ENCODE measurements at regions not wholly inside any gene's neighbourhood (a gene's known extent, or its start where the extent isn't known, plus 50 kb on each side); places are given as distances from the start of the nearest gene placed in this dataset.

- Histone ChIP-seq H3K4me1 (ENCODE audit: control insufficient read depth in 5 of 5, insufficient read depth in 5 of 5, low read length in 5 of 5) (peaks cover 0 to 6% (median 0%) of the 10 kb centered on the region in 5 donors), H3K36me3 (ENCODE audit: control insufficient read depth in 4 of 4, insufficient read depth in 4 of 4, low read length in 4 of 4) (no peaks in the 10 kb centered on the region), H3K9me3 (ENCODE audit: control insufficient read depth in 4 of 4, insufficient read depth in 3 of 4, low read length in 3 of 4) (peaks cover 0 to 3% (median 0%) of the 10 kb centered on the region in 4 donors), H3K9ac (ENCODE audit: insufficient read depth in 1 of 2, low read length in 2 of 2) (no peak overlapping the region), H3K27ac (ENCODE audit: low read depth in 1 of 2, low read length in 1 of 2) (no peak overlapping the region), H3K4me3 (no peak overlapping the region), H3K27me3 (ENCODE audit: control insufficient read depth in 3 of 3, insufficient read depth in 3 of 3, low read length in 2 of 3) (no peaks in the 10 kb centered on the region)
- ATAC-seq (ENCODE audit: insufficient read depth, low FRiP score), result no peak
- no peak for TF ChIP-seq CTCF (IDR thresholded peaks at IDR 0.05; ENCODE audit: control extremely low read depth, extremely low read depth)
- DNase-seq, result no peak
- WGBS, 2 donors, result 51 to 73% methylated on average over 2 of the region's 2 CpGs
Measured at GRCh38 chr6:151747896-151748295, 59.6 kb upstream of the ESR1 start.

GRCh38 chr6:151749341-151749740, 58.1 kb upstream of the ESR1 start:
- Histone ChIP-seq H3K9me3 (ENCODE audit: control insufficient read depth in 4 of 4, insufficient read depth in 3 of 4, low read length in 3 of 4) (peaks cover 0 to 3% (median 0%) of the 10 kb centered on the region in 4 donors), H3K27ac (ENCODE audit: low read depth in 1 of 2, low read length in 1 of 2) (no peak overlapping the region), H3K36me3 (ENCODE audit: control insufficient read depth in 4 of 4, insufficient read depth in 4 of 4, low read length in 4 of 4) (no peaks in the 10 kb centered on the region), H3K4me3 (no peak overlapping the region), H3K9ac (ENCODE audit: insufficient read depth in 1 of 2, low read length in 2 of 2) (no peak overlapping the region), H3K4me1 (ENCODE audit: control insufficient read depth in 5 of 5, insufficient read depth in 5 of 5, low read length in 5 of 5) (peaks cover 0 to 6% (median 0%) of the 10 kb centered on the region in 5 donors), H3K27me3 (ENCODE audit: control insufficient read depth in 3 of 3, insufficient read depth in 3 of 3, low read length in 2 of 3) (no peaks in the 10 kb centered on the region)
- no peak for DNase-seq
- no peak for TF ChIP-seq CTCF (IDR thresholded peaks at IDR 0.05; ENCODE audit: control extremely low read depth, extremely low read depth)
- ATAC-seq (ENCODE audit: insufficient read depth, low FRiP score), result no peak
- WGBS, 2 donors, result 74 to 83% methylated on average over 2 of the region's 2 CpGs

GRCh38 chr6:151753581-151753980, 53.9 kb upstream of the ESR1 start:
- Histone ChIP-seq H3K4me3 (no peak overlapping the region), H3K4me1 (ENCODE audit: control insufficient read depth in 5 of 5, insufficient read depth in 5 of 5, low read length in 5 of 5) (no peaks in the 10 kb centered on the region), H3K27ac (ENCODE audit: low read depth in 1 of 2, low read length in 1 of 2) (no peak overlapping the region), H3K36me3 (ENCODE audit: control insufficient read depth in 4 of 4, insufficient read depth in 4 of 4, low read length in 4 of 4) (no peaks in the 10 kb centered on the region), H3K27me3 (ENCODE audit: control insufficient read depth in 3 of 3, insufficient read depth in 3 of 3, low read length in 2 of 3) (no peaks in the 10 kb centered on the region), H3K9ac (ENCODE audit: insufficient read depth in 1 of 2, low read length in 2 of 2) (no peak overlapping the region), H3K9me3 (ENCODE audit: control insufficient read depth in 4 of 4, insufficient read depth in 3 of 4, low read length in 3 of 4) (no peaks in the 10 kb centered on the region)
- 87 to 90% methylated on average over 4 of the region's 4 CpGs for WGBS, 2 donors
- no peak for ATAC-seq (ENCODE audit: insufficient read depth, low FRiP score)
- no peak for DNase-seq
- TF ChIP-seq CTCF (IDR thresholded peaks at IDR 0.05; ENCODE audit: control extremely low read depth, extremely low read depth), result no peak

GRCh38 chr6:151757506-151757955, 50.0 kb upstream of the ESR1 start:
- 62 to 79% methylated on average over 5 of the region's 5 CpGs for WGBS, 2 donors
- Histone ChIP-seq H3K9me3 (ENCODE audit: control insufficient read depth in 4 of 4, insufficient read depth in 3 of 4, low read length in 3 of 4) (no peaks in the 10 kb centered on the region), H3K4me1 (ENCODE audit: control insufficient read depth in 5 of 5, insufficient read depth in 5 of 5, low read length in 5 of 5) (no peaks in the 10 kb centered on the region), H3K36me3 (ENCODE audit: control insufficient read depth in 4 of 4, insufficient read depth in 4 of 4, low read length in 4 of 4) (no peaks in the 10 kb centered on the region), H3K27ac (ENCODE audit: low read depth in 1 of 2, low read length in 1 of 2) (no peak overlapping the region), H3K4me3 (no peak overlapping the region), H3K27me3 (ENCODE audit: control insufficient read depth in 3 of 3, insufficient read depth in 3 of 3, low read length in 2 of 3) (no peaks in the 10 kb centered on the region), H3K9ac (ENCODE audit: insufficient read depth in 1 of 2, low read length in 2 of 2) (no peak overlapping the region)
- ATAC-seq (ENCODE audit: insufficient read depth, low FRiP score) (no peak), DNase-seq (no peak)
- no peak for TF ChIP-seq CTCF (IDR thresholded peaks at IDR 0.05; ENCODE audit: control extremely low read depth, extremely low read depth)
